ENCODE measurements at regions not wholly inside any gene's neighbourhood (a gene's known extent, or its start where the extent isn't known, plus 50 kb on each side); places are given as distances from the start of the nearest gene placed in this dataset.

DNA sequence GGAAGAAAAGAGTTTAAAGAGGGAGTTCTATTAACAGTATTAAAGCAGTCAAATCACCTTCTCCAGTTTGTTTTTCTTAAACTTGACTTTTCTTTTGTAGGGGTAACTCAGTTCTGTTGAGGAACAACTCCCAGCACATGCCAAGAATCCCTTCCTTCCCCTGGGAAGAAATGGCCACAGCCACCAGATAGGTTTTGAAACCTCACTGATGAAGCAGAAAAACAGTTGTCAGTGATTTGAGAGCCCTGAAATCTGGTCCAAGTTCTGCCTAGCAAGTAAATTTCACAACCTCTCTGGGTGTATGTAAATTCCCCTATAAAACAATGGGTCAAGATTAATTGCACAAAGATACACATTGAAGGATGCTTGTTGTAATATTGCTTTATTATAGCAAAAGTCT lies 167.1 kb downstream of the DHX15 start:
- no peak for TF ChIP-seq RNF2 (IDR thresholded peaks at IDR 0.05; ENCODE audit: borderline replicate concordance, low read depth, low read length, missing control alignments, poor library complexity, severe bottlenecking)
- TF ChIP-seq, protein P1, sequence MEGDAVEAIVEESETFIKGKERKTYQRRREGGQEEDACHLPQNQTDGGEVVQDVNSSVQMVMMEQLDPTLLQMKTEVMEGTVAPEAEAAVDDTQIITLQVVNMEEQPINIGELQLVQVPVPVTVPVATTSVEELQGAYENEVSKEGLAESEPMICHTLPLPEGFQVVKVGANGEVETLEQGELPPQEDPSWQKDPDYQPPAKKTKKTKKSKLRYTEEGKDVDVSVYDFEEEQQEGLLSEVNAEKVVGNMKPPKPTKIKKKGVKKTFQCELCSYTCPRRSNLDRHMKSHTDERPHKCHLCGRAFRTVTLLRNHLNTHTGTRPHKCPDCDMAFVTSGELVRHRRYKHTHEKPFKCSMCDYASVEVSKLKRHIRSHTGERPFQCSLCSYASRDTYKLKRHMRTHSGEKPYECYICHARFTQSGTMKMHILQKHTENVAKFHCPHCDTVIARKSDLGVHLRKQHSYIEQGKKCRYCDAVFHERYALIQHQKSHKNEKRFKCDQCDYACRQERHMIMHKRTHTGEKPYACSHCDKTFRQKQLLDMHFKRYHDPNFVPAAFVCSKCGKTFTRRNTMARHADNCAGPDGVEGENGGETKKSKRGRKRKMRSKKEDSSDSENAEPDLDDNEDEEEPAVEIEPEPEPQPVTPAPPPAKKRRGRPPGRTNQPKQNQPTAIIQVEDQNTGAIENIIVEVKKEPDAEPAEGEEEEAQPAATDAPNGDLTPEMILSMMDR (IDR thresholded peaks at IDR 0.05; ENCODE audit: control extremely low read depth in 1 of 3, insufficient read depth in 1 of 3, low read depth in 1 of 3, low read length in 3 of 3): no peak
- TF ChIP-seq KDM5A (IDR thresholded peaks at IDR 0.05; ENCODE audit: low read length): no peak
- TF ChIP-seq CHD1 (IDR thresholded peaks at IDR 0.05; ENCODE audit: low read depth, low read length): no peak
- TF ChIP-seq SRF (IDR thresholded peaks at IDR 0.05; ENCODE audit: low read depth, low read length): no peak
